ENCODE measurements at regions not wholly inside any gene's neighbourhood (a gene's known extent, or its start where the extent isn't known, plus 50 kb on each side); places are given as distances from the start of the nearest gene placed in this dataset.

DNA sequence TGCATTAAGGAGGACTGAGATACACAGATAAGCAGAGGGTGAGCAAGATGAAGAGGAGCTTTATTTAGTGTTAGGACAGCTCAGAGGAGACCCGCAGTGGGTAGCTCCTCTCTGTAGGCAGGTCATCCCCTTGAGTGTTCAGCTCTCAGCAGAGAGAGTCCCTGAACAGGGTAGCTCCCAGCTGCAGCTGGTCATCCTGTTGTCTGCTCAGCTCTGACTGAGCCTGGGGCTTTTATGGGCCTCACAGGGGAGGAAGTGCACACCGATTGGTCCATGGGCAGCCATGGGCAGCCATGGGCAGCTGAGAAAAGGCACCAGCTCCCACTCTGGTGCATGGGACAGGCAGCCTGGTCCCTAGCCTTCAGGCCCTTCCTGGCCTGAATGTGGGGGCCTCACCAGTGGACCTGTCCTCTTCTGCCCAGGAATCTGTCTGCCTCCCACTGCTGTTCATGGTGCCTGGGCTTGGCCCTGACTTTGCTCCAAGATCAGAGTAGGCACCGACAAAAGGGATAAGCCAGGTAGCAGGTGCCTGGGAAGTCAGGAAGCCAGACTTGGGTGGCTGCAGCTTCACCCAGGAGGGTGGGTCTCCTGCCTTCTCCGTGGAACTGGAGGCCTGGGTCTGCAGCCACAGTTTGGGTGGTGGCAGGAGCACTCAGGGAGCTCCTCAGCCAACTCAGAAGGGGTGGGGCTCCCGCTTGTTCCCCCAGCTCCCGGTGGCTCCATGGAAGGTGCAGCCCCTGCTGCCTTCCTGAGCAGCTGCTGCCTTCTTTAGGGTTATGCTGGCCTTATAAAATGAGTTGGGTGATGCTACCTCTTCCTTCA is 54.7 kb downstream of the MYEOV start:
- no peak overlapping the region for H3K4me3 Mint-ChIP-seq

DNA sequence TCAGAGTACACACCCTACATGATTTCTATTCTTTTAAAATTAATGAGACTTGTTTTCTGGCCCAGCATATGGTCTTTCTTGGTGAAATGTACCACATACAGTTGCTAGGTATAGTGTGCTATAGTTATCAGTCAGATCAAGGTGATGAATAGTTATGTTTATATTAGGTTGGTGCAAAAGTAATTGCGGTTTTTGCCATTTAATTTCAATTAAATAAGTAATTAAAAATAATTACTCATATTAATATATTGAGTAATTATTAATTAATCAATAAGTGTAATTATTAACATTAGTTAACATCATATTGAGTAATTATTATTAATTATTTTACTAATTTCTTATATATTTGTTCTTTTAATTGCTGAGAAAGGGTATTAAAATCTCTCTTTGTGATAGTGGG is 56.1 kb downstream of the MYEOV start:
- Mint-ChIP-seq H3K4me1 (no peaks in the 10 kb centered on the region), H3K4me3 (no peak overlapping the region), H3K27me3 (peaks cover 5 to 8% of the 10 kb centered on the region in 2 donors), H3K9me3 (peaks cover 6 to 11% of the 10 kb centered on the region in 2 donors), H3K36me3 (peaks cover 2 to 12% of the 10 kb centered on the region in 2 donors), H3K27ac (no peak overlapping the region)
- ATAC-seq (replicated peaks) = no peak
- DNase-seq = no peak

More for the DNA sequence above, 54.7 kb downstream of the MYEOV start:
- no peak for DNase-seq
- H3K36me3 Mint-ChIP-seq = peaks cover 7 to 17% of the 10 kb centered on the region in 2 donors
- H3K27me3 Mint-ChIP-seq = peaks cover 0 to 5% of the 10 kb centered on the region in 2 donors
- no peaks in the 10 kb centered on the region for H3K4me1 Mint-ChIP-seq
- H3K9me3 Mint-ChIP-seq = peaks cover 10 to 23% of the 10 kb centered on the region in 2 donors
- no peak for ATAC-seq (replicated peaks)
- no peak overlapping the region for H3K27ac Mint-ChIP-seq

DNA sequence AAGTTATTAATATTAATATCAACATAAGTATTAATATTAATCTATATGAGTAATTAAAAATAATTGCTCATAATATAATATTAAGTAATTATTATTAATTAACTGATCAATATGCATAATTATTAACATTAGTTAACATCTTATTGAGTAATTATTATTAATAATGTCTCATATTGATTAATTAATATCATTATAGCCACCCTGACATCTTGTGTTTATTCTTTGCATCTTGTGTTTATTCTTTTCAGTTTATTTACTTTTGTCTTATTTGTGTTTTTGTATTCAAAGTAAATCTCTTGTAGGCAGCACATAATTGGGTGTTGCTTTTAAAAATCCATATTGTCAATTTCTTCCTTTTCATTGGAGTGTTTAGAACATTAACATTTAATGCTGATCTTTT is 56.6 kb downstream of the MYEOV start:
- Mint-ChIP-seq H3K36me3 (peaks cover 2 to 12% of the 10 kb centered on the region in 2 donors), H3K27me3 (peaks cover 5 to 9% of the 10 kb centered on the region in 2 donors), H3K9me3 (peaks cover 6 to 11% of the 10 kb centered on the region in 2 donors), H3K27ac (no peak overlapping the region), H3K4me1 (no peaks in the 10 kb centered on the region), H3K4me3 (no peak overlapping the region)
- DNase-seq = no peak
- ATAC-seq (replicated peaks) = no peak

DNA sequence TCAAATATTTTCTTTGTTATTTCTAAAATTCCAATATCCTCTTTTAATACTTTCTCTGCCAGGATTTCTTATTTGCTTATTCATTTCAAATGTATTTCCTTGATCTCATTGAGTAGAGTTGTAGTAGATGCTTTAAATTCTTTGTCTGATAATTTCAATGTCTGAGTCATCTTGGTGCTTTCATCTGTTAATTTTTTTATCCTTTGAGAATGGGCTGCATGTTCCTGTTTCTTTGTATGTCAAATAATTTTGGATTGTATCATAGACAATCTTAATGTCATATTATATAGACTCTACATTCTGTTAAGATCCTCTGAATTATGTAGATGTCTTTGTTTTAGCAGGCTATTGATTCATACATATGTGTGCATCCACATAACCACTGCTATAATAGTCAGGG is 57.5 kb downstream of the MYEOV start:
- ATAC-seq (replicated peaks) (no peak), DNase-seq (no peak)
- Mint-ChIP-seq H3K27ac (peak overlapping the region; percentile 14), H3K36me3 (peaks cover 2 to 12% of the 10 kb centered on the region in 2 donors), H3K9me3 (peaks cover 6 to 11% of the 10 kb centered on the region in 2 donors), H3K4me3 (no peak overlapping the region), H3K4me1 (no peaks in the 10 kb centered on the region), H3K27me3 (peaks cover 9 to 10% of the 10 kb centered on the region in 2 donors)

DNA sequence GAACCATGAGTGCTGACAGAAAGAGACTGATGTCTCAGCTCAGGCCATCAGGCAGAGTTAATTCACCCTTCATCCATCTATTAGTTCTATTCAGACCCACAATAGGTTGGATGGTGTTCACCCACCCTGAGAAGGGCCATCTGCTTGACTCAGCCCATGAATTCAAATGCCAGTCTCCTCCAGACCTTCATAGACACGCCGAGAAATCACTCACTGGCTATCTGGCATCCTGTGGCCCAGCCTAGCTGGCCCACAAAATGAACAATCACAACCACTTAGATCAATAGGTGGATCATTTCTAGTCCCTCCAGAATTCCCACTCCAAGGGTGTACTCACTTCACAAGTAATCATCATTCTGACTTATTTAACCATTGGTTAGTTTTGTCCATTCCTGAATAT is 58.2 kb downstream of the MYEOV start:
- ATAC-seq (replicated peaks) (no peak), DNase-seq (no peak)
- Mint-ChIP-seq H3K27ac (peak overlapping the region; percentile 61), H3K27me3 (peaks cover 9 to 10% of the 10 kb centered on the region in 2 donors), H3K9me3 (peaks cover 6 to 11% of the 10 kb centered on the region in 2 donors), H3K36me3 (peaks cover 2 to 12% of the 10 kb centered on the region in 2 donors), H3K4me1 (peaks cover 0 to 2% of the 10 kb centered on the region in 2 donors), H3K4me3 (no peak overlapping the region)

DNA sequence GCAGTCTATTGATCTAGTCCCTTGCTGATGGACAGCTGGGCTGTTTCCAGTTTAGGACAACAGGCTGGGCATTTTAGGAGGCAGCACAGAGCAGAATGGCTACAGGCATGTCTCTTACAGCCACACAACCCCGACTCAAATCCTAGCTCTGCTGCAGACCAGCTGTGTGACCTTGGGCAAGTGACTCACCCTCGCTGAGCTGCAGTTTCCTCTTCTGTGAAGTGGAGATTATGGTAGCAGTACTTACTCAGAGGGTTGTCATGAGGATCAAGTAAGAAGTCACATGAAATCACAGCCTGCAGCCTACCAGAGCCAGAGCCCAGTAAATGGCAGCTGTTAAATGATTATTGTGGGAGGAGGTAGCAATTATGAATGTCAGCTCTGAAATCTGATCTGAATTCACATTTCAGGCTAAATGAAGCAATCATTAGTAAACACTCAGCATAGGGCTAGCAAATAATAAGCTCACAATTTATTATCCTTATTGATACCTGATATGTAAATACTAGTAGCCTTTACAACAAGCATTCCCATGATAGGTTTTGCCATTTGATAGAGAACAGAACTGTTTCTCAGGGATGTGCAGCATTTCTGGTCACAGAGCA is 58.9 kb downstream of the MYEOV start:
- Mint-ChIP-seq H3K36me3 (peaks cover 0 to 9% of the 10 kb centered on the region in 2 donors), H3K9me3 (peaks cover 4 to 8% of the 10 kb centered on the region in 2 donors), H3K27ac (no peak overlapping the region), H3K4me1 (peaks cover 0 to 3% of the 10 kb centered on the region in 2 donors), H3K27me3 (peaks cover 9 to 10% of the 10 kb centered on the region in 2 donors), H3K4me3 (no peak overlapping the region)
- DNase-seq (no peak), ATAC-seq (replicated peaks) (peak; percentile 41 to 48)

DNA sequence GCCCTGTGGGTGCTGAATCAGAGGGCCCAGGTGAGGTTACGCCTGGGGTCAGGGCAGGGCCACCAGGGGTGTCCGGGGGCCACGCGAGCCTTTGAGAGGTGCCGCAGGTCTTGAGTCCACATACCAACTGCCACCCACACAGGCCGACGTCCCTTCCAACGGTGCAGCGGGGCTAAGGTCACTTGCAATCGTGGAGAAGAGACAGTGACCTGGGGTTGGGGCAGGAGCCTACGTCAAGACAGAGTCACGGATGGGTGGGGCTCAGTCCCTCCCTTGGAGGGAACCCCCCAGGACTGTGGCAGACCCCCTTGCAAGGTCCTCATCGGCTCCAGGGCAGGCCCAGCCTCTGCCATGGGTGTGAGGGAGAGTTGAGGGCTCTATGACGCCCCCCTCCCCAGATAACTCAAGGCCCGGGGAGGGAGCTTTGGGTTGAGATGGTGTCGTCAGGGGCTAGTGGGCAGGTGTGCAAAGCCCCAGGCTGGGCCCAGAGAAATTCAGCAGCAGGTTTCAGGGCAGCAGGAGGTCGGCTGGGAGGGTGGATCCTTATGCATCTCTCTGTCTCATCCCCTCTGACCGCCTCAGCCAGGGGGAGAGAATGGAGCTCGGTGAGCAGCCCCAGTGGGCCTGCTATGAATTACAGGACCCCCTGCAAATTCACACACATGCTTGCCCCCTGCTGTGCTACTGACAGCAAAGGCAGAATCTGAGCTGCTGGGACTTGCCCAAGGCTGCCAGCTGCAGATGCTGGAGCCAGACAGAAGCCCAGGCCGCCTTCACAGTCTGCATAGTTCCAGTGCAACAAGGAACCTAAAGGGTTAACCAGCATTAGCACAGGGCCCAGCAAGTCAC is 60.0 kb downstream of the MYEOV start:
- Mint-ChIP-seq H3K27me3 (peaks cover 9 to 10% of the 10 kb centered on the region in 2 donors), H3K9me3 (peaks cover 2 to 5% of the 10 kb centered on the region in 2 donors), H3K4me3 (no peak overlapping the region), H3K27ac (no peak overlapping the region), H3K4me1 (peaks cover 0 to 3% of the 10 kb centered on the region in 2 donors), H3K36me3 (peaks cover 0 to 5% of the 10 kb centered on the region in 2 donors)
- no peak for ATAC-seq (replicated peaks)
- DNase-seq = no peak

DNA sequence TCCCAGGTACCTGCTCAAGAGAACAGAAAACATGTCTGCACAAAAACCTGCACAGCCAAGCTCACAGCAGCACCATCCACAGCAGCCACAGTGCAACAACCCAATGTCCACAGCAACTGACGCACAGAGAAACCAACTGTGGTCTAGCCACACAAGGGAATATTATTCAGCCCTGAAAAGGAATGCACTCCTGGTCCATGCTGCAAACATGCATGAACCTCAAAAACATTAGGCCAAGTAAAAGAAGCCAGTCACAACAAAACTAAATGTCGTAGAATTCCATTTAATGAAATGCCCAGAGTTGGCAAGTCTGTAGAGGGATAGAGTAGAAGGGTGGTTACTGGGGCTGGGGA is 60.6 kb downstream of the MYEOV start:
- no peak overlapping the region for H3K4me3 Mint-ChIP-seq
- DNase-seq (no peak), ATAC-seq (replicated peaks) (no peak)
- no peak overlapping the region for H3K27ac Mint-ChIP-seq
- peaks cover 0 to 3% of the 10 kb centered on the region in 2 donors for H3K36me3 Mint-ChIP-seq
- peaks cover 9 to 10% of the 10 kb centered on the region in 2 donors for H3K27me3 Mint-ChIP-seq
- peaks cover 0 to 3% of the 10 kb centered on the region in 2 donors for H3K4me1 Mint-ChIP-seq
- H3K9me3 Mint-ChIP-seq = peaks cover 2 to 3% of the 10 kb centered on the region in 2 donors

DNA sequence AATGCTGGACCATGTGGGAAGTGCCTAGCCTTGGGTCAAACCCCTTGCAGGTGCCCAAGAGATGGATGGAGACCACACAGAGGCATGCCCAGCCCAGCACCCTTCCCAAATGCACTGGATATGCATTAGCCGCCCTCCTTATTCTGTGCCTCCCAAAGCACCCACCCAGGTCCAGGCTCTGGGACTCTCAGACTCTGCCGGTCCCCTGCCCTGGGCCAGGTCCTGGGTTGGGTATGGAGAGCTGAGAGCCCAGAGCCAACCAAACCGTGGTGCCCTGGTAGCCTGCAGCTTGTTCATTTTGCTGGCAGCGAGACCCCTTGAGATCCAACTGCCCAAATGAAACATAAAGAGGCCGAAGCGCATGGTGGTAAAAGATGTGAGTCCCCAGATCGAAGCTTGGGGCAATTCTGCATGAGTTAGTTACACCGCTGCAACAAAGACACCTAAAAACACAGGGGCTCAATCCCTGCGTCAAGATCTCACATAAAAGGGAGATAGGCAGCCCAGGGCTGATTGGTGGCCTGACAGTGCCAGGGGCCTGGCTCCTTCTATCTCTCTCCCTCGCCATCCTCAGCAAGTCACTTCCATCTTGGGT is 61.5 kb downstream of the MYEOV start:
- Mint-ChIP-seq H3K27ac (no peak overlapping the region), H3K4me1 (peaks cover 0 to 3% of the 10 kb centered on the region in 2 donors), H3K36me3 (no peaks in the 10 kb centered on the region), H3K27me3 (peaks cover 9 to 10% of the 10 kb centered on the region in 2 donors), H3K9me3 (no peaks in the 10 kb centered on the region), H3K4me3 (no peak overlapping the region)
- DNase-seq (no peak), ATAC-seq (replicated peaks) (no peak)

DNA sequence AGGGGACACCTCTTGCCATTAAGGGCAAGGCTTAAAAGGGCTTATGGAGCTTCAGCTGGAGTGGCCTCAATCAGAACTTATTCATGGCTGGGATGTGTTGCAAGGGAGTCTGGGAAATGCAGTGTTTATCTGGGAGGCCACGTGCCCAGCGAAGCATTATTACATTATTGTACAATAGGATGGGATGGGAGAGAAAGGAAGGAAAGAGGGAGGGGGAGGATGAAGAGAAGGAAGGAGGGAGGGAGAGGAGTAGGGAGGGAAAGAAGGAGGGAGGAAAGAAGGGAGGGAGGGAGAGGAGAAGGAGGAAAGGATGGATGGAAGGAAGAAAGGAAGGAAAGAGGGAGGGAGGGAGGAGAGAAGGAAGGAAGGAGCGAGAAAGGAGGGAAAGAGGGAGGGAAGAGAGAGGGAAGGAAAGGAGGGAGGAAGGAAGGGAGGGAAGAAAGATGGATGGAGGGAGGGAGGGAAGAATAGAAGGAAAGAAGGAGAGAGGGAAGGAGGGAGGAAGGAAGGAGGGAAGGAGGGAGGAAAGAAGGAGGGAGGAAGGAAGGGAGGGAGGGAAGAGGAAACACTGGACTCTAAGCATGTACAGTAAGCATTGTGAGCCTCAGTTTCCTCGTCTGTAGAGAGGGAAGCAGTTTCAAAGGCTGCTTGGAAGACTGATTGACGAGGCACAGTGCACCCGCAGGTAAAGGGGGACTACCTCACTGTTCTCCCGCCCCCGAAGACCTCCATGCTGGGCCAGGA is 62.2 kb downstream of the MYEOV start:
- no peaks in the 10 kb centered on the region for H3K36me3 Mint-ChIP-seq
- peaks cover 0 to 3% of the 10 kb centered on the region in 2 donors for H3K4me1 Mint-ChIP-seq
- H3K9me3 Mint-ChIP-seq = no peaks in the 10 kb centered on the region
- no peak for DNase-seq
- no peak overlapping the region for H3K27ac Mint-ChIP-seq
- ATAC-seq (replicated peaks) = no peak
- H3K27me3 Mint-ChIP-seq = peaks cover 9 to 10% of the 10 kb centered on the region in 2 donors
- H3K4me3 Mint-ChIP-seq = no peak overlapping the region

DNA sequence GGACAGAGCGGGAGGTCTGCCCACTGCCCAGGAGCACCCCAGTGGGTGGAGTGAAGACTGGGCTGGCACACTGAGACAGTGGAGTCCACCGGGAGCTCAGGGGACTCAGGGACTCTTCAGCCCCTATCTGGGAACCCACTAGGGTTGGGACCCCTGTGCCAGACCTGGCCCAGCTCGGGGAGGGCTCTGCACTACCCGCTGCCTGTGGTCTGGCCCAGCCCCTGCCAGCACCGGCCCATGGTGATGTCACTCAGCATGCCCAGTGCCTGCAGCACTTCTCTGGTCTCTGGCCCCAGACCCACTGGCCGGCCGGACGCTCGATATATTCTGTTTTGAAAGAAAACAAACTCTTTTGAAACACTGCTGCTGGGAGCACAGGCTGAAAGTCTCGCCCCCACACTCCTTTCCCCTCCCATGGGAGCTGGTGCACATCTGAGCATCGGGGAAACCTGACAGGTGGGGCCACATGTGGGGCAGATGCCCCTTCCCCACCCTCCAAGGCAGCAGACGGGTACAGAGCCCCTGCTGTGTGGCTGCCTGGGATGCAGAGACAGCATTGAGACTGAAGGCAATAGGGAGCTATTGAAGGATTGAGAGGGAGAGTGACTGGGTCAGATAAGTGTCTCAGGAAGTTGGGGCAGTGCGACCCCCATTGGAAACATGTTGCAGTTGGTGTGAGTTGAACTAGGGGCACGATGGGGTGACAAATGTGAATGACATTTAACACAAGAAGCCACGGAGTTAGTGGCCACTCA is 62.9 kb downstream of the MYEOV start:
- peak overlapping the region; percentile 88 for H3K27ac Mint-ChIP-seq
- peaks cover 9 to 10% of the 10 kb centered on the region in 2 donors for H3K27me3 Mint-ChIP-seq
- no peaks in the 10 kb centered on the region for H3K9me3 Mint-ChIP-seq
- no peak overlapping the region for H3K4me3 Mint-ChIP-seq
- H3K4me1 Mint-ChIP-seq = peaks cover 0 to 5% of the 10 kb centered on the region in 2 donors
- no peaks in the 10 kb centered on the region for H3K36me3 Mint-ChIP-seq
- DNase-seq (no peak), ATAC-seq (replicated peaks) (no peak)

DNA sequence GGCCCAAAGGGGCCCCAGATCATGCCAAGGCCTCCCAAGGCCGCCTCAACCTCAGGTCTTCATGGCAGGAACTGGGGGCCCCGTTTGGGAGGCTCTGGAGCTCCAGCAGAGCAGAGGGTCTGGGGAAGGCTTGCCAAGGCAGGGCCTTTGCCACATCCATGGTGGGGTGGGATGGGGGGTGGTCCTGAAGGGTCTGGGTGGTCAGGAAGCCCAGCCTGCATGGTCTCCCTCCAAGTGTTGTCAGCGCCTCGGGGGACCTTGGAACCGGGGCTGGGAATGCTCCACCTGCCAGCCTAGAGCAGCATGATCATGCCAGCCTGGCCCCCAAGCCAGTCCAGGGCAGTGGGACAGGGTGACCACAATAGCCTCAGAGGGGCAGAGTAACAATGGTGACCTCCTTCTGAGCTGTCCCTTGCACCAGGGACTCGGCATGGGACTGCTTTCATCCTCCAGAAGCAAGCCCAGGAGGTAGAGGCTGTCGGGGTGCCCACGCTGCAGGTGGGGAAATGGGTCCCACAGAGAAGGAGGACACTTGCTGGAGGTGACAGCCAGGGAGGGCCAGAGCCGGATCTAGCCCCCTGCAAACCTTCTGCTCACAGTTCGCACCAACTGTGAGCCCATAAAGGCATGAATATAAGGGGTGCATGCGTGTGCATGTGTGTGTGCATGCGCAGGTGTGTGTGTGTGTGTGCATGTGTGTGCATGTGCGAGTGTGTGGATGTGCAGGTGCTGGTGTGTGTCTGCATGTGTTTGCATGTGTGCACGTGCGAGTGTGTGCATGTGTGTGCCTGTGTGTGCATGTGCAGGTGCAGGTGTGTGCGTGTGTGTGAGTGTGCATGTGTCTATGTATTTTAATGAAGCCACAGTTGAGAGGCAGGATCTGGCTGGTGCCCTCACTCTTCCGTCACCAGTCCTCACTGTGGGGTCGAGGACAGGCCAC is 63.8 kb downstream of the MYEOV start:
- Mint-ChIP-seq H3K4me3 (no peak overlapping the region), H3K27me3 (peaks cover 5 to 9% of the 10 kb centered on the region in 2 donors), H3K9me3 (no peaks in the 10 kb centered on the region), H3K4me1 (peaks cover 0 to 5% of the 10 kb centered on the region in 2 donors), H3K27ac (no peak overlapping the region), H3K36me3 (no peaks in the 10 kb centered on the region)
- no peak for ATAC-seq (replicated peaks)
- no peak for DNase-seq
